NCI-H2107 treated with DMSO at 0.1 percent for 48 hours (cell line): ENCODE measurements at regions not wholly inside any gene's neighbourhood (a gene's known extent, or its start where the extent isn't known, plus 50 kb on each side); places are given as distances from the start of the nearest gene placed in this dataset.

Experiments used
- DNase-seq: peaks from one replicate; lab custom pipeline; 2025; ENCODE audit not compliant: unreplicated experiment; lab: John Stamatoyannopoulos, UW

GRCh38 chr4:36394352-36394903, 113.0 kb downstream of the DTHD1 start:
- DNase-seq, result no peak

- DNase-seq, result no peak
Measured at GRCh38 chr4:36399762-36400353, 118.4 kb downstream of the DTHD1 start.

- no peak for DNase-seq
Measured at GRCh38 chr4:36402008-36402758, 120.8 kb downstream of the DTHD1 start.

GRCh38 chr4:36411338-36411737, 129.9 kb downstream of the DTHD1 start:
- DNase-seq, result no peak

GRCh38 chr4:36414248-36414647, 132.8 kb downstream of the DTHD1 start:
- no peak for DNase-seq

- DNase-seq, result no peak
Measured at GRCh38 chr4:36417146-36417545, 135.7 kb downstream of the DTHD1 start.

GRCh38 chr4:36420111-36420679, 138.8 kb downstream of the DTHD1 start:
- DNase-seq, result no peak

- DNase-seq, result no peak
Measured at GRCh38 chr4:36422607-36423006, 141.2 kb downstream of the DTHD1 start.

- DNase-seq, result no peak
Measured at GRCh38 chr4:36426741-36427140, 145.3 kb downstream of the DTHD1 start.

GRCh38 chr4:36427696-36428095, 146.3 kb downstream of the DTHD1 start:
- DNase-seq, result no peak

GRCh38 chr4:36432586-36432985, 151.2 kb downstream of the DTHD1 start:
- DNase-seq, result no peak

- DNase-seq, result no peak
Measured at GRCh38 chr4:36439556-36439955, 158.1 kb downstream of the DTHD1 start.

- DNase-seq, result no peak
Measured at GRCh38 chr4:36445480-36445879, 164.1 kb downstream of the DTHD1 start.

- DNase-seq, result no peak
Measured at GRCh38 chr4:36446275-36446674, 164.9 kb downstream of the DTHD1 start.

GRCh38 chr4:36461344-36461743, 179.9 kb downstream of the DTHD1 start:
- DNase-seq, result no peak

GRCh38 chr4:36467670-36468069, 186.3 kb downstream of the DTHD1 start:
- DNase-seq, result no peak

GRCh38 chr4:36471903-36472302, 190.5 kb downstream of the DTHD1 start:
- DNase-seq, result no peak

GRCh38 chr4:36476135-36476534, 194.7 kb downstream of the DTHD1 start:
- no peak for DNase-seq

- no peak for DNase-seq
Measured at GRCh38 chr4:36477861-36478260, 196.4 kb downstream of the DTHD1 start.

GRCh38 chr4:36485885-36486284, 204.5 kb downstream of the DTHD1 start:
- DNase-seq, result no peak

- DNase-seq, result no peak
Measured at GRCh38 chr4:36489798-36490197, 208.4 kb downstream of the DTHD1 start.

- DNase-seq, result no peak
Measured at GRCh38 chr4:36492041-36492440, 210.6 kb downstream of the DTHD1 start.
